HG03460 (cell line): ENCODE measurements at regions not wholly inside any gene's neighbourhood (a gene's known extent, or its start where the extent isn't known, plus 50 kb on each side); places are given as distances from the start of the nearest gene placed in this dataset.

Source experiments
- ATAC-seq: cut with Tn5 transposase; IDR thresholded peaks from one replicate; pipeline ENCODE4 v1.9.1; 2021; ENCODE audit not compliant: unreplicated experiment

DNA sequence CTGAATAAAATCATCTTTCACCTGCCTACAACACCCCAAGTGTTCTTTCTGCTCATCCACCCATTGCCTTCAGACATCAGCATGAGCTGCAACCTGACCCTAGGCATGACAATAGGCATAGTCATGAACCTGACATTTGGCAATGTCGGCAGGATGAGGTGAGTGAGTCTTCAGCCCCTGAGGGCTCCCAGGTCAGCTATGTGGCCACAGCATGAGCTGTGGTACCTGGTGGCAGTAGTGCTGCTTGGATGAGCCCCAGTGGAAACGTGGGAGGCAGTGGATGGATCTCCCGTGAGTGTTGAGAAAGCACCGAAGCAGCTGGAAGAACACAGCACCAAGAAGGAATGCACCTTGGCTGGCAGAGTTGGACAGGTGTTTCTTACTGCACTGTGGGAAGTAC lies 334.8 kb upstream of the FAR2 start:
- no peak for ATAC-seq

- ATAC-seq: no peak
Measured at GRCh38 chr12:28817524-28817923, 331.6 kb upstream of the FAR2 start.

DNA sequence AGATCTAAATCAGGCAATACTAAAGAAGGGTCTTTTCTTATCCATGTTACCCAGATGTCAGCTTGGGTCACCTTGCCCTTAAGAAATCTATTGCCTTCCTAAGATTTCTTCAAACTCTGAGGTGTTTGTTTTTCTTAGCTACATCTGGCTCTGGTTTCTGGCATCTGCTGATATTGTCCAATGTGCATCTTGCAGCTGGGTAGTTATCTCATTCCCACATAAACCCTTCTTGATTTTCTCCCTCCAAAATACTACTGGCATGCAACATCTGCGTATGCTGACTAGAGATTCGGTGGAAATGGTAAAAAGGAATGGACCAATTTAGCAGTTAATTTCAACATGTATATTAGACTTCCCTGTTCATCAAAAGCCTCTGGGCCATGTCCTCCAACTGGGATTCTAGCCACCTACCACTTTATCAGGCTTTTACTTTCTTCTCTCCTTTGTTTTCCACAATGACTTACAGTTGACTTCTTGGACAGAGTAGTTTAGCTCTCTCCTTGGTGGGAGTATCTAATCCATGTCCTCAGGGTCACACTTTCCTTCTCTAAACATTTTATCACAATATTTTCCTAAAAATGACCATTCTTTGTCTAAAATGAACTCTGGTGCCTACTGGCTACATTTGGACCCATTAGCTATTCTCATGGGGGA lies 324.8 kb upstream of the FAR2 start:
- no peak for ATAC-seq

DNA sequence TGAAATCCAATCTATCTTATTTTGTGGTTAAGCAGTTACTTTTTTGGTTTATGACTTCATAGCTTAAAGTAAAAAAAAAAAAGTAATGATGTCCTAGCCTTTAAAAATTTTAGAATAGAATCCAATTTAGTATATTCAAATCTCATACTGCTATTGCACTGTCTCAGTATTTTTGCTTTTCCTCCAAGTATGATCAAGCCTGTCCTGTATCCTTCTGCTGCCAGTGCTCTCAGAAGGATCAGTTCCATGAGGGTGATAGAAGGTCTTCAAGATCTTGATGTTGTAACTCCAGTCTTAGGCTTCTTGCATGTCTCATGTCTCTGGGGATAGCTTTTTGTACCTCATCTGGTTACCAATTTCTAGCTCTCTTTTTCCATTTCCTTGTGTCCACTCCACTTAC lies 324.2 kb upstream of the FAR2 start:
- no peak for ATAC-seq

- no peak for ATAC-seq
Measured at GRCh38 chr12:28826766-28827165, 322.3 kb upstream of the FAR2 start.

DNA sequence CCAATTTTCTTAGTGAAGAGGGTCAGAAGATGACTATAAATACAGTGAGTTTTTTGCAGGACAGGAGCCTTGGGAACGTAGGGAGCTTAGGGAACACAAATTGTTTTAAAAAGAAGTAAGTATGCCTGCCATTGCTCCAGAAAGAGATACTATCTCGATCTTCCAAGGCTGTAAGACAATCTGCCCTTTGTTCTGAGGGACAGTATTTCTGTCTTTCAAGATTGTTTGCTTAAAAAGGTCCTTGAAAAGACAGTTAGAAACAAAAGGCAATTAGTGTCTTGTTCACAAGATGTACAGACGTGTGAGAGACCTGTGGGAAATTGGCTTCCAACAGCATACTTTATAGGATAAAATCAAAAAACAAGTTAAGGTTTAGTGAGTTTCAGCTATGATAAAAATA lies 321.2 kb upstream of the FAR2 start:
- no peak for ATAC-seq

GRCh38 chr12:28828318-28828717 lies 320.8 kb upstream of the FAR2 start:
- ATAC-seq: no peak

- no peak for ATAC-seq
Measured at GRCh38 chr12:28830491-28830890, 318.6 kb upstream of the FAR2 start.

- no peak for ATAC-seq
Measured at GRCh38 chr12:28844718-28845117, 304.4 kb upstream of the FAR2 start.

GRCh38 chr12:28851781-28852180 lies 297.3 kb upstream of the FAR2 start:
- no peak for ATAC-seq

GRCh38 chr12:28855761-28856310 lies 293.2 kb upstream of the FAR2 start:
- ATAC-seq: no peak

- no peak for ATAC-seq
Measured at GRCh38 chr12:28857369-28857768, 291.7 kb upstream of the FAR2 start.

- no peak for ATAC-seq
Measured at GRCh38 chr12:28859551-28859950, 289.5 kb upstream of the FAR2 start.

DNA sequence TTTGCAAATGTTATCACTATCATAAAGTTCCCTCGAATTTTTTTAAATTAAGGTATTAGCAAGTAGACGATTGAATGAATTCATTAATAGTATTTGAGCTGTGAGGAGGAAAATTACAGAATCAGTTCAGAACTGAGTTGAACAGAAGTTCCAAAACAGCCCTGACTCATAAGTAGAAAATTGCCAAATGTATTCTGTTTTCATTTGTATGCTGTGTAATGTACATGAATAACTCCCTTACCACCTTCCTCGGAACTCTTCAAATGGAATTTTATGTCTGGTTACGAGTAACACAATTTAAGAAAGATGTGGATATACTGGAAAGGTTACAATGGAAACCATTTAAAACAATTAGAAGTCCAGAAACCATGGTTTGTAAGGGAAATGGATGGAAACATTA lies 283.3 kb upstream of the FAR2 start:
- ATAC-seq: no peak

DNA sequence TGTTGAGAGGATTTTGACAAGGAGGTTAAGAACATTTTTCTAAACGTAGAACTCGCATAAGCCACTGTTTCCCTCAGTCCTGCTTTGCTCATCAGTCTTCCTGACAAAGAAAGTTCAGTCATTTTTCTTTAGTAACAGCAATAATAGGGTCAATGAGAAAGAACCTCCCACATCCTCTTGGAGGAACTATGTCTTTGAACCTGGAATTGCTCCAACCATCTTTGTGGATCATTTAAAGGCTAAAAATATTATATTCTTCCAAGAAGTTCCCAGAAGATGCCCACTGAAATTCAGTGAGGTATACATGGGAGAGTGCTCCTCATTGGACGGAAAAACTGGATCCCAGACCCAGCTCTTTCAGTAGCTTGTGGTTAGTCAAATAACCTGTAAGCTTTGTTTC lies 282.8 kb upstream of the FAR2 start:
- no peak for ATAC-seq

DNA sequence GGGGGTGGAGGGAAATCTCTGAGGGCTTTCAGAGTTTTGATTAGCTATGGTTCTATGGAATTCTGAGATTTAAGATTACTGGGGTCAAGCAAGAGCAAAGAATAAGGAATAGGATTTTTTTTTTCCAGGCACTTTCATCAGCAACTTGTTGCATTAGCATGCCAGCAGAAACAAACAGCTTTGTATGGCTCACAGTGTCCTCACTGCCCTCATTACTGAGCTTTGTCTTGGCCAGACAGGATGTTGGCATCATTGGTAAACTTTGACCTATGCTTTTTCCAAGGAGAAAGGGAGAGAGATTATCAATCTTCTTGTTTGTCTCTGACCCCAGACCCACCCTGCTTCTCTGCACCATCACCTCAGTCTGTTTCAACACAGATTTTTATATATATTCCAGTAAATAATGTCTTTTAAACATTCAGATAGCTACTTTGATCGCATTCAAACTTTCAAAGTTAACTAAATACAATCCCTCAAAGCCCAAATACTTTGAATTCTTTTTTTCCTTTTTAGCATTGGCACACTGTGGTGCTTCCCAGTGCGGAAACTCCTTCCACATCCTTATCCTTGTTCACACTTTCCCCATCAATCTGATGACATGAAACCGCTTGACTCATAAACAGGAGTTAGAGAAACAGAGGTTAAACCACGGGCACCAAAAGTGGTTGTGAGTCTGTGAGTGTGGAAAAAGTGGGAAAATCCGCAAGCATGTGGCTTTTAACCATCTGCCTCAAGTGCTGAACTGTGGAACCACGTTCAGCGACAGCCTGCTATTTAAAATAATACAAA lies 282.2 kb upstream of the FAR2 start:
- ATAC-seq: no peak

DNA sequence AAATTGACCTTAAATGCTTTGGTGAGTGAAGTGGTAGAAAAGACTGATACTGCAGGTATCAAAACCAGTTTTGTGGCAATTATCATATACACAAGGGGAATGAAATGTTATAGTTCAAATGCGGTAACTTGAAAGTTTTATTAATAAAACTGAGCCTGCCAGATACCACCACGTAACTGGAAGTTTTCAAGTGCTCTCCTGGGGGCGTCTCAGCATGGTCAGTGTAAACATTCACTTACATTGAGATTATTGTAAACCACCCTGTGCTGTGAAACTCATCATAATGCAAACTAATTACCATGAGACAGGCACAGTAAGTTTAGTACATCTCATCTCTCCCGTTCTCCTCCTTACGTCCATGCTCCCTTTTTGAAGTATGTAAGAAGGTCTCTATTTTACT lies 280.7 kb upstream of the FAR2 start:
- no peak for ATAC-seq

GRCh38 chr12:28869197-28869596 lies 279.9 kb upstream of the FAR2 start:
- no peak for ATAC-seq

DNA sequence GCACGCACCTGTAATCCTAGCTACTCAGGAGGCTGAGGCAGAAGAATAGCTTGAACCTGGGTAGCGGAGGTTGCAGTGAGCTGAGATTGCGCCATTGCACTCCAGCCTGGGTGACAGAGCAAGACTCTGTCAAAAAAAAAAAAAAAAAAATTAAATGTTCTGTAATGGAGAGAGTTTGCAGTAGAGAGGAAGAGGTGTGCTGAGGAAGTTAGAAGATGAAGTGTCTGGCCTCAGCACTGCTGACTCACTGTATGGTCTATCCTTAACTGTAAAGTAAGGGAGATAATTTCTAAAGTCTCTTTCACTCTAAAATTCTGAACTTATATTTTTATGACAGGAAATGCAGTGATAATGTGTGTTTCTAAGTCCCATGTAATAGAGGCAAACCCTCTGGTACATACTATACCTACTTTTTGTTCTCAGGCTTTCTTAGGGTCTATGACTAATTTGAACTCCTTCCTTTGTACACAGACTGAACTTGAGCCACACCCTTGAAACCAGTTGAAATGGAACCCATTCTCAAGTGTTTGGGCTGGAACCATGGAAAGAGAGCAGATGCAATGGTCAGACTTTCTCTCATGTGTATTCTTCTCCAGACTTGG lies 278.1 kb upstream of the FAR2 start:
- no peak for ATAC-seq

DNA sequence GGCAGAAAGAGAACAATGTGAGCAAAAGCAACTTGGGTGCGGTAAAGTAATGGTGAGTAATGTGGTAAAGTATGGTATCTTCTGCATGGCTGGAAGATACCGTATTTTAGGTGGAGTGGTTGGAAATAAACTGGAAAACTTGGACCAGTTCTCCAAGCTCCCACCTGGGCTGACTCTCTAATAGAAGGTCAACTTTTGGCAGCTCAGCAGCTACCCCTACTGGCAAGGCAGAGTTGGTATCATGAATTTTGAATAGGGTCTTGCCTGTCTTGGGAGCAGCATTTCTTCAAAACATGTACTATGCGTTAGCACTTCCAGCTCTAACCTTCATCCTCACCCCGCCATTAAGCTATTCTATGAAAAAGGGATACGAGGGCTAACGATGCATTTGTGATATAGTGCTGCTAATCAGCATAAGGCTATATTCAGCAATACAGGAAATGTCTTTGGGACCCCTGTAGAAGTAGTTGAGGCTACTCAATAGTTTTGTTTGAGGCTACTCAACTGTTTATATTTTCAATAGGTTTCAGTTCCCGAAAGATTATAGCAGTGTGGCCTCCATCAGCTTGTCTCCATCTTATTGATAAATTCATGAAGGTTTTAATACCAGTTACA lies 276.3 kb upstream of the FAR2 start:
- no peak for ATAC-seq

DNA sequence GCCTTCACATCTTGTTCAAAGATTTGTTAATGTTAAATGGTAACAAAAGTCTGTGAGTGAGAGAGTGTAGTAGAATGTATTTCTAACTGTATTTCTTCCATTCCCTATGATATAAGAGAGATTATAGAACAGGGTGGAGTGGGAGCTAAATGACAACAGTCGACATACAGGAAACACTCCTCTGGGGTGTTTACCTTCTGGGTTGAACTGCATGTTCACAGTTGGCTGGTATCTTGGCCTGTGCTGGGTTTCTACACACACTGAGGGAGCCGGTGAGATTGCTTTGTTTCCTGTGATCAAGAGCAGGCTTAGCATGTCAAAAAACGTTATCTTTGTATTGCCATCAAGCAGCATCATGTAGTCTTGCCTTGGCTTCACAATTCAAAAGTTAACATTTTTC lies 274.3 kb upstream of the FAR2 start:
- no peak for ATAC-seq
